GM12872 (cell line): ENCODE measurements at regions not wholly inside any gene's neighbourhood (a gene's known extent, or its start where the extent isn't known, plus 50 kb on each side); places are given as distances from the start of the nearest gene placed in this dataset.

Experiments
- TF ChIP-seq, protein P1 (sequence below): IDR thresholded peaks from 3 replicates; pipeline ENCODE4 v1.5.1; 2011; ENCODE audit warnings: low read depth, mild to moderate bottlenecking, low read length, moderate library complexity; ENCODE audit not compliant: insufficient read depth

DNA sequence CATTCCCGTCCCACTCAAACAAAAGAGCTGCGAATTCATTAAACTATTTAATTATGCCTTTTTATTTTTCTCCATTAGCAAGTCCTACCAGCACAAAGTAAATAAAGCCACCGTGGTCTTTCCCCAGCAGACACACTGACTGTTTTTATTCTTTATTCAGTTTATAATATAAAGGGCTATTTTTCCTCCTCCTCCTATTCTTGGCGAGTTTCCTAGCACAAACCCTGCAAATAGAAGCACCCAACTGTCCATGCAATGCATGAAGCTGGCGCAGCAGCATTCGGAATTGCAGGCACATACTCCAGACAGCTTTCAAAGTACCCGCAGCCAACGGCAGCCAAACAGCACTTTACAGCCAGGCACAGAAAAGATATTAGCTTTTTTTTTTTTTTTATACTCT lies 583.4 kb upstream of the PSMD7 start:
- TF ChIP-seq, protein P1, sequence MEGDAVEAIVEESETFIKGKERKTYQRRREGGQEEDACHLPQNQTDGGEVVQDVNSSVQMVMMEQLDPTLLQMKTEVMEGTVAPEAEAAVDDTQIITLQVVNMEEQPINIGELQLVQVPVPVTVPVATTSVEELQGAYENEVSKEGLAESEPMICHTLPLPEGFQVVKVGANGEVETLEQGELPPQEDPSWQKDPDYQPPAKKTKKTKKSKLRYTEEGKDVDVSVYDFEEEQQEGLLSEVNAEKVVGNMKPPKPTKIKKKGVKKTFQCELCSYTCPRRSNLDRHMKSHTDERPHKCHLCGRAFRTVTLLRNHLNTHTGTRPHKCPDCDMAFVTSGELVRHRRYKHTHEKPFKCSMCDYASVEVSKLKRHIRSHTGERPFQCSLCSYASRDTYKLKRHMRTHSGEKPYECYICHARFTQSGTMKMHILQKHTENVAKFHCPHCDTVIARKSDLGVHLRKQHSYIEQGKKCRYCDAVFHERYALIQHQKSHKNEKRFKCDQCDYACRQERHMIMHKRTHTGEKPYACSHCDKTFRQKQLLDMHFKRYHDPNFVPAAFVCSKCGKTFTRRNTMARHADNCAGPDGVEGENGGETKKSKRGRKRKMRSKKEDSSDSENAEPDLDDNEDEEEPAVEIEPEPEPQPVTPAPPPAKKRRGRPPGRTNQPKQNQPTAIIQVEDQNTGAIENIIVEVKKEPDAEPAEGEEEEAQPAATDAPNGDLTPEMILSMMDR = no peak

DNA sequence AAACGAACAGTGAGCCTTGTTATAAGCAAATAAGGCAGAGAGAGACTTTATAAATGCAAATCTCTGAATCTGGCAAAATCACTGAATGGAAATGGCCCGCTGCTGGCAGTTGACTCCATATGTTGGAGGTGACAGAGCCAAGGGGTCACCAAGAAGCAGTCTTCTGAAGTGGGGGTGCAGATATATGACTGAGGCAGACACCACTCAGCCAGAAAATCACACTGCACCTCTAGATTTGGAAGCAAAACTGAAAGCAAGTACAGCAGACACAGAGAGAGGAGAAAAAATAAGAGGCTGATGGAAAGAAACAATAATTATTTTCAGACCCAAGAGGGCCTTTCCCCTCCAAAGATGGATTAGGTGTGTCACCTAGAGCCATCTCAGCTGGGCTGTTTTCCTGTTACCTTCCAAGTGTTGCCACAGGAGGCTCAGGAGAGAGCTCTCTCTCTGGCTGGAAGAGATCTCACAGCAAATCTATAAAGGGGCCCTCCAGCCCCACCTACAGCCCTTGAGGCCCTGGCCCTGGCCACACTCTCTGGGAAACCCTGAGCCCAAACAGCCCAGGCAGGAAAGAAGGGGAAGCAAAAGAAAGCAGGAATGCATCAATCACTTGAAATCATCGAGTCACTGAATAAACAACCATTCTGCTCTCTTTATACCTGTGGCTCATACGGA lies 585.1 kb upstream of the PSMD7 start:
- TF ChIP-seq, protein P1 = no peak

DNA sequence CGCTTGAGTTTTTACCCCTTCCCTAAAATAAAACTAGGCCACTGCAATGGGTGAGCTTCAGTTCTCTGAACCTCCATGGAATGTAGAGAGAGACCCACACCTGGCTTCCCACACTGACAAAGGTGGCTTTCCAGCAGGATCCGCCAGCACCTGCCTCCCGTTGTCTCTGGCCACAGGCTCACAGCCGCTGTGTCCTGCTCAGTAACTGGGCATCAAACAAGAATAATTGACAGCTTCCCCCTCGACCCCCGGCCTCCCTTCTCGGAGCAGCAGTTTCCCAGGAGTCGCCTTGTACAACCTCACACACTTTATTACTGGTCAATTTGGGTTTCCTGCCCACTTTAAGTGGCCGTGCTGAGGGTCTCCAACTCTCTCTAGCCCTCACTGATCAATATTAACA lies 586.1 kb upstream of the PSMD7 start:
- TF ChIP-seq, protein P1 = no peak

DNA sequence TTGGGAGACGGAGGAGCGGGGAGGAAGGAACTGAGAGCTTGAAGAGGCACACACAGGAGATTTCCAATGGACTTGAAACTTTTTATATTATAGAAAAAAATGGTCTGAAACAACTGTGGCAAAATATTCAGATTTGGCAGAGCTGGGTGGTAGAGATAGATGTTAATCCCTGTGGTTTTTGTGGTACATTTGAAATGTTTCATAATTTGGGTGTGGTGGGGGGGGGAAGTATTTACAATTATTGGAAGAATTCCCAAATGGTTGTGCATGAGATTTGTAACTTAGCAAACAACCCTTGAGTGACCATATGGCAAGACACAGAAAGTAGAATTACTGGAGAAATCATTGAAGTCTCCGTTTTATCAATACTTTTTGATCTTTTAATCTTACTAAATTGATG lies 588.8 kb upstream of the PSMD7 start:
- TF ChIP-seq, protein P1 = no peak

DNA sequence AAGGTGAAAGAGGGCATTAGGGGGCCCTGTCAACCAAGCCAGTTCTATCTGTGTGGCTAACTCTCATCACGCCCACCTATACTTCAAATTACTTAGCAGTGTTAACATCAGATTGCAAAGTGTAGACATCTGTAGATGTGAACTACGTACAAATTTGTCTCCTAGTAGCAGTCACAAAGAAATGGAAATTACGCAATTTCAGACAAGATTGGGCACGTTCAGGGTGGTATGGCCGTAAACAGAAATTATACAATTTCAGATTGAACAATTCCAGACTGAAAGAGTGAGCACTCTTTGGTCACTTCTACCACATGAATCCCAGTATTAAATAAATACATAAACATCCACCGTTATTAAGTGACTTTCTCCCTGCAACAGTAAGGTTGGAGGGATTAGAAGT lies 592.7 kb upstream of the PSMD7 start:
- TF ChIP-seq, protein P1 = no peak

DNA sequence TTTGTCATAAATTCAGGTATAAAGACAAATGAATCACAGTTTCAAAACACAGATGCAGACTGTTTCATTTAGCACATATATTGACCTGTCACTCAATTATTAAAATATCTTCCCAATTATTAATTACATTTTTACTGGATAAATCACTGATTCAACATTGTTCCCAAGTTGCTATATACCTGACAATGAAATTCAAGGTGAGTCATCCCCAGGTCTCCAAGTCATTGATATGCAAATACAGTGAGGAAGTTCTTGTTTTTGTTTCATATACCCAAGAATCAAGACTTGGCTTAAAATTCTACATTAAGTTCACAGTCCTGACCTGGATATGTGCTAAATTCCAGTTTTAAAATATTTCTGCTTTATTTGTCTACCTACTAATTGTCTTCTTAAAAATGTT lies 599.3 kb upstream of the PSMD7 start:
- TF ChIP-seq, protein P1 = no peak

DNA sequence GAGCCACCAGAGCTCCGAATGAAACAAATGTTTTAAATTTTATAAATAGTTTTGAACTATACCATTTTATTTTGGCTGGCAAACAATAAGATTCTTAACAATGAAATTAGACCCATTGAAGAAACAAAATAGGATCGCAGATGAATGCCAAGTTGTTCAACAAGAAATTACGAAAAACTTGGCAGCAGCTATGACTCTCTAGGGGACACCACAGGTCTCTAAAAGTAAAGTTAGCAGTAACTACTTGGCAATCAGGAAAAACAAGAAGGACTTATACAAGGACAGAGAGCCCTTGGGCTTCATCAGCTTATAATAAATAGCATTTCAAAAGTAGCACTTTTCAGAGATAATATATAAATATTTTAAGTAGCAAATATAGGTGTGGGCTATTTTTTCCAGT lies 603.8 kb upstream of the PSMD7 start:
- TF ChIP-seq, protein P1 = no peak
